Stimulated activated CD8-positive, alpha-beta memory T cell treated with anti-CD3 and anti-CD28 coated beads, Interleukin-4, amount 100 ng/mL, for 24 hours (primary cell): ENCODE measurements at regions not wholly inside any gene's neighbourhood (a gene's known extent, or its start where the extent isn't known, plus 50 kb on each side); places are given as distances from the start of the nearest gene placed in this dataset.

ENCODE experiments used
- DNase-seq: peaks from one replicate; pipeline ENCODE4 v3.0.0-alpha.2; 2020; ENCODE audit warnings: low read depth

DNA sequence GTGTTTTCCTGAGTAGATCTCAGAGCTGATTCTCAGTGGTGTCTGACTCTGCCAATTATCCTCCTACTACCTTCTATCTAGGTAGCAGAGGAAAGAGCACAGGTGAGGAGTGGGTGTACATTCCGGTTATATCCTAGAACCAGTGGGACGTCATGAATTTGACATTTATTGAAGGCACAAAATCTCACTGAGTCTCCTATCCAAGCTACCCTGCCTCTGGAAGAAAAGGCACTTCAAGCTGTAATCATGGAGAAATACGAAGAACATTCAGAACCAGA lies 952.2 kb downstream of the TUSC7 start:
- no peak for DNase-seq

DNA sequence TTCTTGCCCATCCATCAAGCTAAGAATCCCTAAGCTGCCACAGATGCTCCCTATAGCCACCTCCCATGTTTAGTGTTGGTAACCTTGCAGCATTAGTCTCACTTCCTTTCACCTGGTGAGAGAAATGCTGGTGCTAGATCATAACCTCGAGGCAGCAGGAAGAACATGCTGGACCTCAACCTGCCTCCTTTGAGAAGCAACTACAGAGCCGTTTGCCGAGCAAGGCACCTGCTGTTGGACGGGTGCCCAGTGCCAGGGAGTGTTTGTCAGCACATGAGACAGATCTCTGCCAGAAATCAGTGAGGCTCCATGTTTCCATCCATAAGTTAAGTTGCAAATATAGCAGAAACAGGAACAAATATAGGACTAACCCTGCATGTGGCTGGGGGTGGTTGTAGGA lies 955.7 kb downstream of the TUSC7 start:
- no peak for DNase-seq

DNA sequence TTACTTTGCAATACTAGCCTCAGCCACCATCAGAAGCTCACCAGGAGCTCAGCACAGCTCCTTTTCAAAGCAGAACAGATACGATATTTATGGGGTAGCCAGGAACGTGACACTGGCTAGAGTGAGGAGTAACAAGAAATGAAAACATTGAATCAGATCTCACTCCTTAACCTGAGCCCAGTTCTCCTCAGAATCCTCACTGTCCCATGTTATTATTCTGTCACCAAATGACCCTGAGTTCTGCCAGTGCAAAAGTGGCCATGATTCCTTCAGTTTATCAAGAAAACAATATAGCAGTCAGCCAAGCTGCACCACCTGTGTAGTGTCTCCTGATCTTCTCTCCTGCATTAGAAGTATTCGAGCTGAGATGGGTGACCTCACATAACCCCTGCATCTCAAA lies 956.7 kb downstream of the TUSC7 start:
- DNase-seq: no peak

DNA sequence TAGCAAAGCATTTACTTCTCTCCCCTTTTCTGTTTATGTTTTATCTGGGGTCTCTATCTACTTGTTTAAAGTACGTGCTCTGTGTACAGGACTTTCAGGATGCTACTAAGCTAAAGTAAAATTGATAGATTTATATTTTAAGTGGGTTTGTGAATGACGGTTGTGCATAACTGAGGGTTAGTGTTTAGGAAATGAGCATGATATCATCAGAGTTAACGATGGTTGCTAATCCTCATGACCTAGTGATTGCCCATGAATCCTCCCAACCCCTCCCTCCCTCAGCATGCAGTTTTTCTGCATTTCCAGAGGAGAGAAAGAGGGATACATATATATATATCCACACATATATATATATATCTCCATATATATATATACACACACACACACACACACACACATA lies 957.2 kb downstream of the TUSC7 start:
- no peak for DNase-seq

DNA sequence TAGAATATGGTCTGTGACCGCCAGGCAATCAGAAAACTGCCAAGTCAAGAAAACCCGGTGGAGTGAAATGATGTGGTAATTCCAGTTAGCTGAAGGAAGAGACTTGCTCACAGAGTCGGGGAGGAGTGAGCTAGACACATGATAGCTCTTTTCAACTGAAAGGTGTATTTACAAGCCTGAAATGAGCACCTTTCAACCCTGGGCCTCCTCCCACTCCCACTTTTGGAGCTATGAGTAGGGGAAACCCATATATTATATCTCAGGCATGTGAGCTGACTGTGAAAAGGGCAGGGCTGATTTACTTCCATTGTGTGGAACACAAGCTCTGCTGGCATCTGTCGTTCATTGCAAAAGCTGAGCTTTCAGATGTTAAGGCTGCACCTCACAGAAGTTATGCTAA lies 960.2 kb downstream of the TUSC7 start:
- no peak for DNase-seq

DNA sequence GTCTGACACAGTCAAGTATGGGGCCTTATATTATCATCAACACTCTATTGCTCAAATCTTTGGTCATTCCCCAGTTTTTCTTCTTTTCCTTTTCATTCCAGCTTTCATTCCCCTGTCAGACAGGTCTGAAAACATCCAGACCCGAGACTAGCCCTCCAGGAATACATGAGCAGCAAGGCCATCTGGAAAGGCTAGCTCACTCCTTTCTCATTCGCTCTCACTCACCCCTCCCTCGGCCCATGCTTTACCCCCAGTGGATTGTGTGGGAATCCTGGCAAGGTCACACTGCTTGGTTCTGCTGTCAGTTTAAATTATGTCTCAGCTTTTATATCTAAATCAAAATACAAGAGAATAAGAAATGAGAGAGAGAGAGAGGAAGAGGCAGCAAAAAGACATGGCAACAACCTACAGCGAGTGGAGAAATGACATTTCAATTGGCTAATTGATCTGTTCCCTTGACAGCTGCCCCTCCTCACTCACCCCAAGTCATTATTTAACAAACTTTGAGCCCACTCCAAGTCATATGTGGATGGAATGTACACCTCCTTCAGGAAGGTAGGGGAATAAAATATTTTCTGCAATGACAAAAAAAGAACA lies 962.2 kb downstream of the TUSC7 start:
- no peak for DNase-seq

DNA sequence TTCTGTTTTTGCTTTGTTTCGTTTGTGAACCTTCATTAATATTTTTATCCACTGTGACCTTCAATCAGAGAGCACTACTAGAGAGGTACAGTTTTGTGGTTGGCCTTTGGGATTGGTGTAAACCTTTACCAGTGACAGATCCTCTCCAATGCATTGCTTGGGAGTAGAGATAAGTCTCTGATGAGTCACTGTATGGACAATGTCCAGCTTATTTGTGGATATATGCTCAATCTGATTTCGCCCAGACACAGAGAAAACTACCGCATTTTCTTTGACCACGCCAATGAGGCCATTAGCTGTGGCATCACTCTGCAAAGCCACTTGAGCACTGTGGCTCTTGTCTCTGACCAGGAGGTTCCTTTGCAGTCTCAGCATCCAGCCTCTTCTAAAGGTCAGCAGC lies 964.7 kb downstream of the TUSC7 start:
- no peak for DNase-seq

DNA sequence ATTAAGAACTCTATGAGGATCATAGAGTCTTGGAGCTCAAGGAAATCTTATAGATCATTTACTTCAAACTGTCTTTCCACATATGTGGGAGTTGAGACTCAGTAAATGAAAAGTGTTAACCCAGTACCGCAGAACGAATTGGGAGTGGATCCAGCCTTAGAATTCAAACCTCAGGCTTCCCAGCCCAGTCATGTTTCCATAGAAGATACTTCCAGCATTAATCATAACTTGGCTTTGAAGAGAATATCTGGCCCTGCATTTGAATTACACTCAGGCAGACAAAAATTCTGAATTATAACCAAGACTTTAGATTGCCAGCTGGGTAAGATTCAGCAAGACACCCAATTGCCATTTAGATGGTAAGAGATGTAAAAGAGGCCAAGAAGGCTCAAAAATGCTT lies 972.0 kb downstream of the TUSC7 start:
- no peak for DNase-seq

DNA sequence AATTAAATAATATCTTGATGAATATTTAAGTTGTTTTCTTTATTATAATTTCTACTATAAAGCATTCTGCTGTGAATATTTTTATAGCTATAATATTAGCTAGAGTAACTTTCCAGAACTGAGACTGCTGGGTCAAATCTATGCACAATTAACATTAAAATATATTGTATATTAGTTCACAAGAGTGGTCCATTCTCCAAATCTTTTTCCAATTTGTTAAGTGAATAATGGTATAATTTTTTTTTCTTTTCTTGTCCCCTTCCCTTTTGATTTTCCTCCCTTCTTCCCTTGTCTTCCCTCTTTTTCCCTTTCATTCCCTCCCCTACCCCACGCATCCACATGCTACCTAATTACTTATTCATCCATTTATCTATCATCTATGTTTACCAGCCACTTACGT lies 977.5 kb downstream of the TUSC7 start:
- no peak for DNase-seq

DNA sequence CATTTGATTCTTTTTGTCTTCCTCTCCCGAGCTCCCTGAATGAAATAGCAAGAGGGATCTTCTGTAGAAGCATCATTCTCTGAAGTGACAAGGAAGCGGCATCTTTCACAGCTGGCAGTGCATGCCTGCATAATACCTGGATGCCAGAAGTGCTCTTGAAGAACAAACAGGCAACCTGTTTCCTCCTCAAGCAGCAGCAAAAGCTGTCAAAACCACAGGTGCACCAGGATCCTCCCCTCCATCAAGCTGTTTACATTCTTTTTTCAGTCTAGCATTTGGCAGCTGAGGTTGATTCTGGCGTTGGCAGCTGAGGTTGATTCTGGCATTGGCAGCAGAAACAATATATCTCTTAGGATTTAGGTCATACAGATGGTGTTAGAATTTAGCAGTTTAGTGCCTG lies 979.0 kb downstream of the TUSC7 start:
- DNase-seq: no peak

DNA sequence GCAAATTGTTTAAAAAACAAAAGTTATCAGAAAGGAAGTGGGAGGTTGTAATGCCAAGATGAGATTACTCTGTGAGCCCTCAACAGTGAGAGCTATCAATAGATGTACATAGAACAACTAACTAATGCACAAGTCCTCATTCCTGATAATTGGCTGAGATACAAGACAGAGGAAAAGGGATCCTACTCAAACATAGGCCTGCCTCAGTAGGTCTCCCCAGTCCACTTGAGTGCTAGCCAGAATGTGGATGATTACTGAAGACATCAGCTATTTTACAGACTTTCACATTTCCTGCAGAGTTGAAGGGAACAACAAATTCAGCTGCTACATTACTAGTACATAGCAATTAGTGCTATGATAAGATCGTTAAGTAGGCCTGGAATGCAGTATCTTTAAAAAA lies 981.9 kb downstream of the TUSC7 start:
- no peak for DNase-seq

DNA sequence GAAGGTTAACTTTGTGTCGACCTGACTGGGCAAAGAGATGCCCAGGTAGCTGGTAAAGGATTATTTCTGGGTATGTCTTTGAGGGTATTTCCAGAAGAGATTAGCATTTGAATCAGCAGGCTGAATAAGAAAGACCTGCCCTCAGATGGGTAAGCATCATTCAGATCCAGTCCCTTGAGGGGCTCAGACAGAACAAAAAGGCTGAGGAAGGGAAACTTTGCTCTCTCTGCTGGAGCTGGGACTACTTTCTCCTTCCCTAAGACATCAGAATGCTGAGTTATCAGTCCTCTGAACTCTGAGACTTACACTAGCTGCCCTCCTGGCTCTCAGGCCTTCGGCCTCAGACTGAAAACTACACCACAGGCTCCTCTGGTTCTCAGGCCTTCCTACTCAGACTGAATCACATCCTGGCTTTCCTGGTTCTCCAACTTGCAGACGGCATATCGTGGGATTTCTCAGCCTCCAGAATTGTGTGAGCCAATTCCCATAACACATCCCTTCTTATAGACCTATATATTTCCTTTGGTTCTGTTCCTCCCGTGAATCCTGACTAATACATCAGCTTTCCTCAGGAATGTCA lies 982.9 kb downstream of the TUSC7 start:
- DNase-seq: no peak

DNA sequence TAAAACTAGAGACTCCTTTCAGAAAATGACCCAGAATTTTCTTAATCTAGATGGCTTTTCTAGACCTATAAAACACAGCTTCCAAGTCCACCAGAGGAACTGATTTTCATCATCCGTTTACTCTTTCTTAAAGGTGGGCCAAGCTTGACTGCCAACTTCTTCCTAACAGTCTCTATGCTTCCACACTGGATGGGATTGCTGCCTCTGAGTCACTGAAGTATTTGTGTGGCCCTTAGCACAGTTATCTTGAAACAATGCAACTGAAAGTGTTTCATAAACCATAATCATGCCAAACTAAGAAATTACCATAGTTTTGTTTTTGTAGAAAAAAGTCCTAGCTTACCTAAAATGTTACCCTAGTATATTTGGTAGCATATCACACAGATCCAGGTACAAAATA lies 985.7 kb downstream of the TUSC7 start:
- no peak for DNase-seq

DNA sequence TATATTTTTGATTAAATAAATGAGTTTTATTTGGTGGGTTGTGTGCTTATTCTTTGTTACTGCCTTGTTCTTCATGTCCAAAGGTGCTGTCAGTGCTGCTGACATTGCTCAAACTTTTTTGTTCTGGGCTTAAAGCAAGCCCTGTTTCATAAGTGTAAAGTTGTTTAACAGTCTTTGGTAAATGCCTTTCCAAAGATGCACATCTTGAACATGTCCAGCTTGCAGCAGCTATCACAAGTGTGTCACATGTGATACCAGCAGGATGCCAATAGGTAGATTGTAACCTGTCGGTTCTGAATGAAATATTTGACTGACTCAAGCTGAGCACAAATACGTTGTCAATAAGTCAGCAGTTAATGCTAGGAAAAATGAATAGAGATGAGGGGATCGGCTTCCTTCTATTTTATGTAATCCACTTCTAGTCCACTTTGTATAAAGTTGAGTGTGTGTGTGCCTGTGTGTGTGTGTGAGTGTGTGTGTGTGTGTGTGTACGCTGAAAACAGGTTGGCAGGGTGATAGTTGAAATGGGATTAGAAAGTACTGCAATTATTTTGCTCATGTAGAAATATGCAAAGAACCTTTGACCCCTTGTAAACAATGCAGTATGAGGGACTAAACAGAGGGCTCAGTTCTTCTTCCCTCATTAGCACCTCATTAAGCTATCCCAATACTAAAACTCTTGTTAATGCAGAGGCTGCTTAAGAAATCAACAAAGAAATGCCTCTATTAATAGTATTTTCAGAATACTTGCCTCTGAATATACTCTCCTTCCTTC lies 986.5 kb downstream of the TUSC7 start:
- DNase-seq: no peak

DNA sequence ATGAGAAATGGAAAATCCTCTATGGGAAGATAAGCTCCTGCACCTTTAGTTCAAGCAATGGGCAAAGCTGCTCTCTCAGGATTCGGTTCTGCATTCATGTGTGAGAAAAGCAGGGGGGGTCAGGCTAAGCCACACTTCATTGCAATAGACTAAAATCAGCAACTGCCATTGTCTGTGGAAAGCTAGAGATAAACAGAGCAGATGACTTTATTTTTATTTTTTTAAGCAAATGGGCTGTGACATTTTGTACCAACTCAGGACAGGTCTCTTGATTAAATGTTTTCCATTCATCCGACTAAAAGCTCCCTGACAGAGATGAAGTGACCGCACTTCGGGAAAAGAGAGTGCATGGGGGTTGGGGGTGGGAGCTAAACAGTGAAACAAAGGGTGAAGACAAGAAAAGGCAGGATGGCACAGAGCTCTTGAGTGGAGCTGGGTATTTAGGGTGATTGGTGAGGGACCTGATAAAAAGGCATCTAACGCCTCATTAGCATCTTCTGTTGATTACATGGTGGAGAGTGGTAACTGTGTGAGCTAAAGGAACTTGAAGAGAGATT lies 987.4 kb downstream of the TUSC7 start:
- DNase-seq: no peak

DNA sequence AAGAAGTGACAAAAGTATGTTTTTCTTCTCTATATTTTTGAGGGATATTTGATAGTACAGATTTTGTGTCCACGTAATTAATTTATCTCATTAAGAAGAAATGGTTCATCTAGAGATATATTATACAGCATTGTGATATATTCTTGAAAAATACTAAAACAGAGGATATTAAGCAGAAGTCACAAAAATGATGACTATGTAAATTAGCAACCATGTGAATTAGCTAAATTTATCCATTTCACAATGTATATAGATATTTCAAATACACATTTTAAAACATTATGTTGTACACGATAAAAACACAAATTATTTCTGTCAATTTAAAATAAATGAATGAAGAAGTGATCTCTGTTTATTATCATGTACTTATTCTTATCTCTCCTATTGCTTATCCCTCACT lies 989.5 kb downstream of the TUSC7 start:
- no peak for DNase-seq

DNA sequence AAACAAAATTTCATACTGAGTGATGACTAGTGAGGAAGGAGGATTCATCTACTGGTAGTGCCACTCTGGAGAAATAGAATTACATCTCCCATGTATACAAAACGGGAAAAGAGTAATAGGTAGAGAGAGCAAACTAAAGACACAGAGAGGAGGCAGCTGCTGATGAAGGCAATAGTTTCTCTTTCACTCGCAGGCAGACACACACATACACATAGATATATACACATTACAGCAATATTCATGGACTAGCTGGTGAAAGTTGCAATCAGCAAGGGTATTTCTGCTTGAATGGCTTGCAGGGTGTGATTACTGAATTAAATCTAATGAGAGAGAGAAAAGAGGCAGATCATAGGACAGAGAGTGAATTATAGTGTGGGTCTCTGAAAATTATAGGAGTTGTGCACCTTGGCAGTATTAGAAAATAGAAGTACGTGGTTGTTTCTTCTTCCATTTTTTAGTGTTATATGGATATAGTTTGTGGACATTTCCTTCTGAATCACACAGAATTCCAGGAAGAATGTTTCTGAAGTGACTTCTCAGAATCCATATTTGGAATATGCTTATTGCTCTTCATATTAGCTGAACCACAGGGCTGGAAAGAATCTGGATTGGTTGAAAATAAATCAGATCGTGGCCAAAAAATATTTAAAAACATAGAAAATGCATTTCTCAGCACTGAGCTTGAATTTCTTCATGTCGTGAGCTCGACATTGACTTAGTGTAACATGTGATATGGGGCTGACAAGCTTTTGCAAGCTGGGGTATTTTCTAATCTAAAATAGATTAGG lies 991.2 kb downstream of the TUSC7 start:
- no peak for DNase-seq

DNA sequence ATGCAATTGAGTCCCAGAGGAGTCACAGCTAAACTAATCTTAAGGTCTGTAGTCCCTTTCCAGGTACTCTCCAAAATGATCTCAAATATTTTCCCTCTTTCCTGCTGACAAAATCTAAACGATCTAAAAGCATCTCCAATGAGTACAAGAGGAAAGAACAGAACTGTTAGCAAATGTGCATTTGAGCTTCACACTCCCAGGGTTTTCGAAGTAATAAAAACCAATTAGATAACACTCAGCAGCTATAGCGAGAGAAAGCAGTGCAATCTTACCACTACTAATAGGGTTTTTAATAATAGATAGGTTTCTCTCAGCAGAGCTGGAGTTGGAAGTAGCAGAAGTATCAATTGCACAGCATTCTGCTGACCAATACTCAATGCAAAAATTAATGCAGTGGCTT lies 995.4 kb downstream of the TUSC7 start:
- no peak for DNase-seq

DNA sequence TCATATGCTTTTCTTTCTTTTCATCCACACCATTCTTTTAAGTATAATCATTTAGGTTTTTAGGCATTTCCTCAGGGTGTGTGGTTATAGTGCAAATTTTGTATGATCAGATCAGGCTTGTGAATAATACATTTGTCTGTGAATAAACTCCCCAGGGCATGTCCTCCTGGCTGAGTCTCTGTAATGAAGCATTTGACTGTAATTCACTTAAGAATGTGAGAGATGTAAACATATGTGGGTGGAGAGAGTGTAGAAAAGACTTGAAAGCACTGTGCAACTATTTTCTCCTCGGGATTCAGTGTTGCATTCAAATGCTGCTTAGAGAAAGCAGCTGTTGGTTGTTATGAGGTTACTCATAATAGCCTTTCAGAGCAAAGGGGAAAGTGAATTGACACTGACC lies 996.5 kb downstream of the TUSC7 start:
- DNase-seq: no peak

DNA sequence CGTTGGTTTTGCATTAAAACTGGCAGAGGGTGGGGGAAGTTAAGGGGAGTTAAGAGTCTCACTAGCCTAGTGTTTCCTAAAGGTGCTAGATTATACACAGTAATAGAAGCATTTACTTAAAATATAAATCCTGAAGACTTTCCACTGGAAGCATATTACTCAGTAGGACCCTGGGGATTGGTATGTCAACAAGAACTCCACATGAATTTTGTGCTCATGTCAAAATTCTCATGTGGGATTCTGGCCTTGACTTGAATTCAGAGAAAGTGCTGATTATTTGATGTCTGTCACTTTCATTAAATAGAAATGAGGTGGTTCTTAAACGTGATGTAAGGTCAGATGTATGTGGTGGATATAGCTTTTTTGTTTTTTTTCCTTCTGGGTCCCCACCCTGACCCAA lies 997.2 kb downstream of the TUSC7 start:
- no peak for DNase-seq

DNA sequence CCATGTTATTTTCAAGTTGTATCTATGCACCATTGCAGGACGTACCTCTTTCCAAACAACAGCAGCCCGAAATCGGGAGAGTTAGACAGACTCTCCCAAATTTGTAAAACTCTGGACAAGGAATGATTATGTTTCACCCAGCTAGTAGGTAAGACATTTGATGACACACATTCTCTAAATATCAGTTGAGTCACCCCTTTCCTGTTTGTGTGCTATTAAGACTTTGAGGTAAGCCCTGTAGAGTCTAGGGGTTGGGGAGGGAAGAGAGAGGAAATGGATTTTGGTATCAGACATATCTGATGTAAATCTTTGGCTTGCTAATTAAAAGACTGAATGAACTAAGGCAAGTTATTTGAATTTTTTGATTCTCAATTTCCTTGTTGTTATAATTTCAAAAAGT lies 999.0 kb downstream of the TUSC7 start:
- no peak for DNase-seq

DNA sequence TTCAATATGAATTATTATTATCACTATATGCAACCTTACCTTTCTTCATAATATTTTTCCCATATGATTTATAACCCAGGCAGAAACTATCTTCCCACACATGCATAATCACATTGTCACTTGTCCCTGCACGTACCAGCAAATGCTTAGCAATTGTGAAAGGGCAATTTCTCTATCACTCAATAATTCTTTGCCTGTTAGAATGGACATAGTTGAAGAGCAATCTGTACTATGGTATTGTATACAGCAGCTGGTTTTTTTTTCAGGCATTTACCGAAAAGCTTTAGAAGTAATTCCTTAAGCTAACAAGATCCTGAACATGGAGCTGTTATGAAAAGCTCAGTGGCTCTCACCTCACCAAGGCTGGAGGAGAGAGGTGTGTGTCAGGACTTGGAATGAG lies 999.5 kb downstream of the TUSC7 start:
- no peak for DNase-seq

DNA sequence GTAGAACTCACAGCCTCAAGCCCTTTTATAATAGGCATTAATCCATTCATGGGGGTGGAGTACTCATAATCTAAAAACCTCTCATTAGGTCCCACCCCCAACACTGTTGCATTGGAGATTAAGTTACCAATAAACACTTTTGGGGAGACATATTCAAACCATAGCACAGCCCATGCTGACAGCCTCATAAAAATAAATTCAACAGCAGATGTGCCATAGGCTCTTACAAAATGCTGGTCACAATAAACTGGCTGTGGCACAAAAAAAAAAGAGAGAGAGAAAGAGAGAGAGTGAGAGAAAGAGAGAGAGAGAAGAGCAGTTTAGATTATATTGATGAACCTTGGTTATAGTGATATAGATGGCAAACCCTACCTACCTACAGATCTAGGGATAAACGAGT lies 1000.9 kb downstream of the TUSC7 start:
- no peak for DNase-seq
